Middle frontal gyrus (tissue), 1 donor: ENCODE measurements at regions not wholly inside any gene's neighbourhood (a gene's known extent, or its start where the extent isn't known, plus 50 kb on each side); places are given as distances from the start of the nearest gene placed in this dataset.
"Not testable (repeated sequence)": the region's sequence is repeated elsewhere in the genome, so short reads cannot be mapped to it uniquely, and the experiment has no call there.

Experiments
- DNase-seq: peaks from one replicate; pipeline ENCODE4 v3.0.0-alpha.2; 2015; ENCODE audit warnings: low spot score; ENCODE audit errors: extremely low spot score

- DNase-seq, result no peak
Measured at GRCh38 chr12:126926023-126926594, 1340.9 kb upstream of the TMEM132C start.

GRCh38 chr12:126930234-126930633, 1336.7 kb upstream of the TMEM132C start:
- DNase-seq, result no peak

GRCh38 chr12:126932156-126932555, 1334.8 kb upstream of the TMEM132C start:
- no peak for DNase-seq

- DNase-seq, result no peak
Measured at GRCh38 chr12:126935435-126935834, 1331.5 kb upstream of the TMEM132C start.

GRCh38 chr12:126936181-126936851, 1330.7 kb upstream of the TMEM132C start:
- peak; percentile 63 for DNase-seq

GRCh38 chr12:126937431-126937830, 1329.5 kb upstream of the TMEM132C start:
- no peak for DNase-seq

DNA sequence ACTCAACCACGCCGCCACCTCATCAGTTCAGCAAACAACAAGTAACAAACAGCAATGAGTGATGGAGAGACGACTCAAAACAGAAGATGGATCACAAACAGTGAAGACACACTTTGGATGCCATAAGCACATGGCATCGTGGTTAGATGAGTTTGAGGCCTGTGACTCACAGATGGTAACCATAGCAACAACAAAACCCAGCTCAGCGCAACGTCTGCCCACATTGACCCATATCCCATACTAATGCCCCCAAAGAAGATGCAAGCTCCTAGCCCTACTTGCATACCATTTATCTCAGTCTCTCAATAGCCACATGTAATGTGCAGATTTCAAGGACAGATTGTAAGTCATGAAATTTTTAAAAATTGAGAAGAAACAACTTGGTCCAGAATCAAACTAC, 1322.3 kb upstream of the TMEM132C start:
- no peak for DNase-seq

- not testable (repeated sequence) for DNase-seq
Measured at GRCh38 chr12:126946958-126947357, 1320.0 kb upstream of the TMEM132C start.

- DNase-seq, result no peak
Measured at GRCh38 chr12:126949558-126949957, 1317.4 kb upstream of the TMEM132C start.

DNA sequence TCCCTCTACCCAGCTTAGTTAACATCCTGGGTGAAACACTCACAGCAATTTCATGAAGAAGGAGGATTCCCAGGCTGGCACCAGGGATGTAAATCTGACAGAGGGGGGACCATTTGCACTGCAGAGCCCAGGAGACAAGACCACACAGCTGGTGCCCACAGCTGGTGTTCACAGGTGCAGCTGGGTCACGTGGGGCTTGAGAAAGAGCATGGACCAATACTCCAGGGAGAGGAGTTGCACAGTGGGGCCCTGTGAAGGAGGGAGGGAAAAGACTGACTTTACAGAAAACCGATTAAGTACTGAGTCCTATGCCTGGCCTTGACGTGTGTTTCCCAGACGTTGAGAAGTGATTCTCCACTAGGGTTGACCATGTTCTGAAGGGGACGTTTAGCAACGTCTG, 1316.7 kb upstream of the TMEM132C start:
- no peak for DNase-seq

DNA sequence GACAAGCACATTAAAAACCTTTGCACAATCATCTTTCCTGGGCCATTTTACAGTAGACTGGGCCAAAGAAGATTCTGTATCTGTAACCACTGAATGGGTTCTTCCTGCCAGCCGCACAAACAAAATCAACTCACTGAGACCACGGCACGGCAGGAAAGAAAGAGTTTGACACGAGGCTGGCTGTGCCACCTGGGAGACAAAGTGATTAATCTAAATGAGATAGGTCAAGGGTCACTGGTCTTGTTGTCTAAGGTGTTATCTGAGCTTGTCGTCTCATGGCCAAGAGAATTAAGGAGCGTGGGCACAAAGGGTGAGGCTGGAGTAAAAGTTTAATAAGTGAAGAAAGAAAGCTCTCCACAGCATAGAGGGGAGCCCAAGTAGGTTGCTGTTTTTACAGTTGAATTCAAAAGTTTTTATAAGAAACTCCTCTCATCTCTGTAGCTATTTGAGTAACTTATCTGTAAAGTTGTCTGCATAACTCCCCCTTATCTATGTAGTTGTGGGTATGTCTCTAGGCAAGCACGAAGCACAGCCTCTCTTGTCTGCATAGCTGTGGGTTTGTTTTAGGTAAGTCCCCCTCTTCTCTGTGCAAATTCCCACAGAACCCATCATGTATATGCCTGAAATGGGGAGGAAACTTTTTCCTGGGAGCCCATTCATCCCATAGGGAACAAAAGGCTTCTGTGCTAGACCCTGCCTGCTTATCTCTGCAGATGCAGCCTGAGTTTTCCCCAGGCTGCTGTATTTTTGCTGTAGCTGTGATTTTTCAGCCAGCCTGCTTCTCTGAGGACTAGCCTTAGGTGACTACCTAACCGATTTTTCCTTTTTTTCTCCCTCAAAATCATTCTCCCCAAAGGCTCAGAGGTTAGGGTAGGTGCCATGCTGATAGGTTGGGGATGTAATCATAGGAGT, 1314.6 kb upstream of the TMEM132C start:
- no peak for DNase-seq

GRCh38 chr12:126953365-126953889, 1313.5 kb upstream of the TMEM132C start:
- no peak for DNase-seq

- no peak for DNase-seq
Measured at GRCh38 chr12:126960221-126960620, 1306.7 kb upstream of the TMEM132C start.

DNA sequence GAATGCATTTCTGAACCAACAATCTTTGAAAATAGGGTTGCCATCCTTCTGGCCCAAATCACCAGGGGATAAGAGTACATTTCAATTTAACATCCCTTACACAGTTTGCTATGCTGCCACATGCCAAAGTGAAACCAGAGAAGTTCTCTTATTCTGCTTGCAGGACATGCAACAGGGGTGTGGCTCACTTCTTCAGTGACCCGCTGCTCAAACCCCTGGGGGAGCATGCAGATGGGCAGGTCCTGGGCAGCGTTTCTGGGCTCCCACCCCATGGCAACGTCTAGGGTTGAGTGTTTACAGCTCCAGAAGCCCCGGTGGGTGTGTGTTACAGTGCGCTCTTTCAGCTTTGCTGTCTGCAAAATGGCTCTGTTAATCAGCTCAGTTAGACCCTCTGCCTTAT, 1306.3 kb upstream of the TMEM132C start:
- DNase-seq, result no peak

DNA sequence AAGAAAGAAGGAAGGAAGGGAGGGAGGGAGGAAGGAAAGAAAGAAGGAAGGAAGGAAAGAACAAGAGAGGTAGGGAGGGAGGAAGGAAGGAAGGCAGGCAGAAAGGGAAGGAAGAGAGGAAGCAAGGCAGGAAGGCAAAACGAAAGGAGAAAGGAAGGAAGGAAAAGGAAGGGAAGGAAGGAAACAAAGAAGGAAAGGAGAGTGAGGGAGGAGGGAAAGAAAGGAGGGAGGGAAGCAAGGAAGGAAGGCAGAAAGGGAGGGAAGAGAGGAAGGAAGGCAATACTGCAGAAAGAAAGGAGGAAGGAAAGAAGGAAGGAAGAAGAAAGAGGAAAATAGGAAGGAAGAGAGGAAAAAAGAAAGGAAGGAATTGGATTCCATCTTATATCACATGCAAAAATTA, 1303.1 kb upstream of the TMEM132C start:
- no peak for DNase-seq

DNA sequence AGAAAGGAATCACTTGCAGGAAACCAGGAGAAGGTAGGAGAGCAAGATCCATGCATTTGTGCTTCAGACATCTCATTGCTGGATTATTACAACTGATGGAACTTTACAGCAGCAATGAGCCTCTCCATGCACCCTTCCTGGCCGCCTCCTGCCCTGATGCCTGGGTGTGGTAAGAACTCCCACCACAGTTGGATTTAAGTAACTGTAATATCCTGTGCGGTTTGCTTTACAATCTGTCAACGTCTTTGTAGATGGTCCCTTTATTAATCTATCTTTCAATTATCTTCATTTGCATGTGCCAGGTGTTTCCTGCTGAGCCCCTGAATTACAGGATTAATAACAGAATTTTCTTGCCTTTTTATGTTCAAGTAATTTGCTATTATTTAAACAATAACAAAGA, 1300.5 kb upstream of the TMEM132C start:
- DNase-seq, result no peak

GRCh38 chr12:126967152-126967551, 1299.8 kb upstream of the TMEM132C start:
- no peak for DNase-seq

DNA sequence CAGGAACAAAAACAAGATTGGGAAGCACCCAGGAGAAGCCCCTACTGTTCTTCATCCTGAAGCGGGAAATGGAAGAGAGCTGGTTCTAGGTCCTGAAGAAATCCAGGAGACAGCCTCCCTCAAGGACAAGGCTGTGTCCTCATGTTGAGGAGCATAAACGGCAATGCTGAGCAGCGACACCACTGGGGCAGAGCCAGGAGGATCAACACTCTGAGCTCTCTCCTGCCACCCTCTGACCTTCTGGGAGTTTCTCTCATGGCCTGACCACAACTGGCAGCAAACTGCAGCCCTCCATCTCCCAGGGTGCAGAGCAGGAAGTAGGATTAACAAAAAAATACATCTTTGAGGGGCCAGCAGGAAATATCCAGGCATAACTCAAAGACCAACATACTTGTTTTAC, 1292.2 kb upstream of the TMEM132C start:
- DNase-seq, result no peak

DNA sequence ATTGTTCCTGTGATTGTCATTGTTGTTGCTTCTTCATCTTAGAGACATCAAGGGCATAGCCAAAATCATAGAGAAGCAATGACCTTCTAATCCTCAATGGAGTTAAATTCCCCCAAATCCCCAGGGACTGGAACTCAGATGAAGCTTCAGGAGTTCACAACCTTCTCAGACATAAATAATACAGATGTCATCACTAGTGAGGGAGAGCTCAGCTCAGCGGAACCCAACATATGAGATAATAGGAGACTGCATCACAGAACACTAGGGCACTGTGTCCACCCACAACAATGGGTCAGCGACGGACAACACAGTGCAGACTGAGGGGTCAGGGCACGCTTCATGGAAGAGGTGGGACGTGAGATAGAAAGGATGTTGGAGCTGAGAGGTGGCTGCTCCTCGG, 1290.4 kb upstream of the TMEM132C start:
- DNase-seq, result no peak

DNA sequence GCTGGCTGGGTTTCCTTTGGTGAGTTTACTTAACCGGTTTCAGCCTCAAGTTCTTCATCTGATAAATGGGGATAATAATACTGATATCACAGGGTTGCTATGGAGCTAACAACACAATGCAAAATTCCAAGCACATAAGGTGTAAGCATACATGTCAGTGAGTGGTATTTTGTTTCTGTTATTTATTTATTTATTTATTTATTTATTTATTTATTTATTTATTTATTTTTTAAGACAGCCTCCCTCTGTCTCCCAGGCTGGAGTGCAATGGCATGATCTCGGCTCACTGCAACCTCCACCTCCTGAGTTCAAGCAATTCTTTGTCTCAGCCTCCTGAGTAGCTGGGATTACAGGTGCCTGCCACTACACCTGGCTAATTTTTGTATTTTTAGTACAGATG, 1287.4 kb upstream of the TMEM132C start:
- DNase-seq, result not testable (repeated sequence)

DNA sequence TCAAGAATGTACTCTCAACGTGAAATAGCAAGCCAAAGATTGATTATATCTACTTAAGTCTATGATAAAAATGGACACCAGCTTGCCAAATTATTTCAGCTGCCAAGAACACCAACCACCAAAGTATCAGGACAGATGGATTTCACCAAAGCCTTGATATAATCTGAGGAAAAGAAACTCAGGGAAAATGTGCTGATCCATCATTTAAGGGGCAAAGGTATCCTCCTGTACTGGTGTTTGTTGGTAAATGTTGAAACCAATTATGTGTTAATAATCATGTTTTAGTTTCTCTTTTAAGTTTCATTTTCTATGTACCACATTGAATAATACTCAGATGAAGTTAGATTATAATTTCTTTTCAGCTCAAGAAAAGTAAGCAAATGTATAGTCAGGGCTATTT, 1284.3 kb upstream of the TMEM132C start:
- no peak for DNase-seq

DNA sequence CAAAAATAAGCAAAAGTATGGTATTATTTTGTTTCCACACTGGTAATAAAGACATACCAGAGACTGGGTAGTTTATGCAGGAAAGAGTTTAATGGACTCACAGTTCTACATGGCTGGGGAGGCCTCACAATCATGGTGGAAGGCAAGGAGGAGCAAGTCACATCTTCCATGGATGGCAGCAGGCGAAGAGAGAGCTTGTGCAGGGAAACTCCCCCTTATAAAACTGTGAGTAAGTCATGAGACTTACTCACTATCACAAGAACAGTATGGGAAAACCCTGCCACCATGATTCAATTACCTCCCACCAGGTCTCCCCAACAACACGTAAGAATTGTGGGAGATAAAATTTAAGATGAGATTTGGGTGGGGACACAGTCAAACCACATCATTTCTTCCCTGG, 1283.2 kb upstream of the TMEM132C start:
- not testable (repeated sequence) for DNase-seq
